Mucosa of rectum (tissue), 2 donors: ENCODE measurements at regions not wholly inside any gene's neighbourhood (a gene's known extent, or its start where the extent isn't known, plus 50 kb on each side); places are given as distances from the start of the nearest gene placed in this dataset.
A peak's percentile ranks its signal among the peaks of the same experiment; 100 is the strongest.

Source experiments
- H3K27ac ChIP-seq, 2 donors: one replicate each; pipeline ENCODE4 v1.7.0; 2013; ENCODE audit warnings: inconsistent platforms in 2 of 2, low read depth in 2 of 2, low read length in 2 of 2
- H3K27me3 ChIP-seq, 2 donors: one replicate each; pipeline ENCODE4 v1.7.0; 2013; ENCODE audit warnings: low read length in 2 of 2; ENCODE audit not compliant: control insufficient read depth in 2 of 2, insufficient read depth in 2 of 2
- H3K36me3 ChIP-seq, 2 donors: one replicate each; pipeline ENCODE4 v1.7.0; 2013; ENCODE audit warnings: low read length in 2 of 2; ENCODE audit not compliant: control insufficient read depth in 2 of 2, insufficient read depth in 2 of 2
- H3K4me1 ChIP-seq, 2 donors: one replicate each; pipeline ENCODE4 v1.7.0; 2013; ENCODE audit warnings: low read length in 2 of 2, mild to moderate bottlenecking in 1 of 2; ENCODE audit not compliant: control insufficient read depth in 2 of 2, insufficient read depth in 2 of 2
- H3K4me3 ChIP-seq, 2 donors: one replicate each; pipeline ENCODE4 v1.7.0; 2013; ENCODE audit warnings: low read length in 2 of 2
- H3K9ac ChIP-seq, 2 donors: one replicate each; pipeline ENCODE4 v1.7.0; 2013; ENCODE audit warnings: low read length in 2 of 2, low read depth in 1 of 2, mild to moderate bottlenecking in 1 of 2
- H3K9me3 ChIP-seq, 2 donors: one replicate each; pipeline ENCODE4 v1.7.0; 2013; ENCODE audit warnings: low read length in 2 of 2; ENCODE audit not compliant: control insufficient read depth in 2 of 2
- donor health status: healthy.
- donor health status: Normal muscosa, but diverticular disease.

GRCh38 chr2:121090088-121090715 is 194.8 kb downstream of the TFCP2L1 start:
- no peak overlapping the region for H3K4me3 ChIP-seq
- H3K27ac ChIP-seq: no peak overlapping the region
- no peaks in the 10 kb centered on the region for H3K27me3 ChIP-seq
- no peaks in the 10 kb centered on the region for H3K9me3 ChIP-seq
- peaks cover 0 to 6% of the 10 kb centered on the region in 2 donors for H3K4me1 ChIP-seq
- H3K9ac ChIP-seq: no peak overlapping the region
- no peaks in the 10 kb centered on the region for H3K36me3 ChIP-seq

GRCh38 chr2:121092095-121092494 is 192.9 kb downstream of the TFCP2L1 start:
- H3K9ac ChIP-seq: no peak overlapping the region
- peak overlapping the region in 1 of 2 donors; percentile 56 for H3K27ac ChIP-seq
- H3K4me3 ChIP-seq: no peak overlapping the region

GRCh38 chr2:121093692-121094091 is 191.3 kb downstream of the TFCP2L1 start:
- H3K4me1 ChIP-seq: peaks cover 0 to 6% of the 10 kb centered on the region in 2 donors
- no peak overlapping the region for H3K27ac ChIP-seq
- H3K27me3 ChIP-seq: no peaks in the 10 kb centered on the region
- no peaks in the 10 kb centered on the region for H3K9me3 ChIP-seq
- H3K36me3 ChIP-seq: no peaks in the 10 kb centered on the region
- H3K9ac ChIP-seq: no peak overlapping the region
- H3K4me3 ChIP-seq: no peak overlapping the region

More at GRCh38 chr2:121092095-121092494, 192.9 kb downstream of the TFCP2L1 start:
- Histone ChIP-seq H3K9me3 (no peaks in the 10 kb centered on the region), H3K36me3 (no peaks in the 10 kb centered on the region), H3K4me1 (peaks cover 0 to 6% of the 10 kb centered on the region in 2 donors), H3K27me3 (no peaks in the 10 kb centered on the region)

- H3K9me3 ChIP-seq: no peaks in the 10 kb centered on the region
- H3K9ac ChIP-seq: no peak overlapping the region
- H3K4me1 ChIP-seq: peaks cover 0 to 6% of the 10 kb centered on the region in 2 donors
- no peaks in the 10 kb centered on the region for H3K36me3 ChIP-seq
- no peak overlapping the region for H3K27ac ChIP-seq
- H3K4me3 ChIP-seq: no peak overlapping the region
- no peaks in the 10 kb centered on the region for H3K27me3 ChIP-seq
Observed at GRCh38 chr2:121094101-121094500, 190.9 kb downstream of the TFCP2L1 start.

GRCh38 chr2:121094845-121095244 is 190.2 kb downstream of the TFCP2L1 start:
- Histone ChIP-seq H3K9me3 (no peaks in the 10 kb centered on the region), H3K27ac (no peak overlapping the region), H3K9ac (no peak overlapping the region), H3K4me1 (peaks cover 0 to 6% of the 10 kb centered on the region in 2 donors), H3K4me3 (no peak overlapping the region), H3K27me3 (no peaks in the 10 kb centered on the region), H3K36me3 (no peaks in the 10 kb centered on the region)

GRCh38 chr2:121095257-121096080 is 189.5 kb downstream of the TFCP2L1 start:
- peaks cover 0 to 6% of the 10 kb centered on the region in 2 donors for H3K4me1 ChIP-seq
- H3K36me3 ChIP-seq: no peaks in the 10 kb centered on the region
- H3K27ac ChIP-seq: no peak overlapping the region
- H3K9ac ChIP-seq: no peak overlapping the region
- H3K27me3 ChIP-seq: no peaks in the 10 kb centered on the region
- H3K4me3 ChIP-seq: no peak overlapping the region
- no peaks in the 10 kb centered on the region for H3K9me3 ChIP-seq

- H3K9me3 ChIP-seq: no peaks in the 10 kb centered on the region
- H3K9ac ChIP-seq: no peak overlapping the region
- H3K4me3 ChIP-seq: no peak overlapping the region
- no peak overlapping the region for H3K27ac ChIP-seq
- H3K27me3 ChIP-seq: no peaks in the 10 kb centered on the region
- peaks cover 0 to 4% of the 10 kb centered on the region in 2 donors for H3K4me1 ChIP-seq
- H3K36me3 ChIP-seq: no peaks in the 10 kb centered on the region
Observed at GRCh38 chr2:121096611-121097010, 188.4 kb downstream of the TFCP2L1 start.

- no peaks in the 10 kb centered on the region for H3K36me3 ChIP-seq
- no peaks in the 10 kb centered on the region for H3K27me3 ChIP-seq
- no peak overlapping the region for H3K4me3 ChIP-seq
- H3K4me1 ChIP-seq: no peaks in the 10 kb centered on the region
- no peaks in the 10 kb centered on the region for H3K9me3 ChIP-seq
- H3K9ac ChIP-seq: no peak overlapping the region
- H3K27ac ChIP-seq: no peak overlapping the region
Observed at GRCh38 chr2:121098556-121098955, 186.4 kb downstream of the TFCP2L1 start.

GRCh38 chr2:121099329-121100290 is 185.4 kb downstream of the TFCP2L1 start:
- Histone ChIP-seq H3K36me3 (no peaks in the 10 kb centered on the region), H3K27ac (no peak overlapping the region), H3K27me3 (no peaks in the 10 kb centered on the region), H3K9me3 (no peaks in the 10 kb centered on the region), H3K4me3 (no peak overlapping the region), H3K9ac (no peak overlapping the region), H3K4me1 (no peaks in the 10 kb centered on the region)
